GM12892 (cell line): ENCODE measurements at regions not wholly inside any gene's neighbourhood (a gene's known extent, or its start where the extent isn't known, plus 50 kb on each side); places are given as distances from the start of the nearest gene placed in this dataset.

Experiments used
- POLR2A ChIP-seq: IDR thresholded peaks from 2 replicates; pipeline ENCODE4 v1.6.1; 2011; ENCODE audit warnings: low read depth, low read length, control low read depth
- POLR2AphosphoS5 ChIP-seq: IDR thresholded peaks from 2 replicates; pipeline ENCODE4 v1.6.1; 2011; ENCODE audit warnings: low read depth, low read length, control low read depth
- TAF1 ChIP-seq: IDR thresholded peaks from 2 replicates; pipeline ENCODE4 v1.6.1; 2011; ENCODE audit warnings: low read depth, mild to moderate bottlenecking, control low read depth, low read length, borderline replicate concordance

DNA sequence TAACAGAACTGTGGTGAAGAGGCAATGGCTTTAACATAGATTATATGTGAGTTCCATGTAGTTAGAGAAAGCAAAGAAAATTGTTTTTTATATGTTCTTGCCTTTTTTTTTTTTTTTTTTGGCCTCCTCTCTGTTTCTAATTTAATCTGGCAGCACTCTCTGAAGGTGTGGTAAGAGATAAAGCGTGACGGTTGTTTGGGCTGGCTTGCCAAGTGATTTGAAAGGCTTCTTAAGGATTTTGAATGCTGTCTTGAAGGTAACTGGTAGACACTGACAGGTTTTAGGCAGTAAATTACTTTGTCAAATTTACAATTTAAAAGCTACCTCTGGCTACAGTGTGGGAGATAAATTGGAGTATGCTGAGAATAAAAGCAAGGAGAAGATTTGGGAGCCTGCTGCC lies 269.3 kb upstream of the HS3ST1 start:
- TF ChIP-seq POLR2A (no peak), POLR2AphosphoS5 (no peak), TAF1 (no peak)
